ENCODE measurements at regions not wholly inside any gene's neighbourhood (a gene's known extent, or its start where the extent isn't known, plus 50 kb on each side); places are given as distances from the start of the nearest gene placed in this dataset.
"Not testable (repeated sequence)": the region's sequence is repeated elsewhere in the genome, so short reads cannot be mapped to it uniquely, and the experiment has no call there.

GRCh38 chr14:48243900-48244299, 568.5 kb upstream of the MDGA2 start:
- no peak overlapping the region for H3K4me3 ChIP-seq (ENCODE audit: low read depth, low read length)
- no peak for TF ChIP-seq CTCF (IDR thresholded peaks at IDR 0.05; ENCODE audit: insufficient read depth, low read length)
- no peak for DNase-seq (ENCODE audit: low read depth)

GRCh38 chr14:48229091-48229490, 553.7 kb upstream of the MDGA2 start:
- no peak overlapping the region for H3K4me3 ChIP-seq (ENCODE audit: low read depth, low read length)
- no peak for TF ChIP-seq CTCF (IDR thresholded peaks at IDR 0.05; ENCODE audit: insufficient read depth, low read length)
- DNase-seq (ENCODE audit: low read depth): no peak

- TF ChIP-seq CTCF (IDR thresholded peaks at IDR 0.05; ENCODE audit: insufficient read depth, low read length): no peak
- DNase-seq (ENCODE audit: low read depth): no peak
- H3K4me3 ChIP-seq (ENCODE audit: low read depth, low read length): no peak overlapping the region
Measured at GRCh38 chr14:48193893-48194292, 518.5 kb upstream of the MDGA2 start.

GRCh38 chr14:48149624-48150023, 474.2 kb upstream of the MDGA2 start:
- not testable (repeated sequence) for DNase-seq (ENCODE audit: low read depth); H3K4me3 ChIP-seq (ENCODE audit: low read depth, low read length)

- no peak for DNase-seq (ENCODE audit: low read depth)
- no peak overlapping the region for H3K4me3 ChIP-seq (ENCODE audit: low read depth, low read length)
- TF ChIP-seq CTCF (IDR thresholded peaks at IDR 0.05; ENCODE audit: insufficient read depth, low read length): no peak
Measured at GRCh38 chr14:48140804-48141203, 465.4 kb upstream of the MDGA2 start.

GRCh38 chr14:48129472-48129871, 454.1 kb upstream of the MDGA2 start:
- TF ChIP-seq CTCF (IDR thresholded peaks at IDR 0.05; ENCODE audit: insufficient read depth, low read length): no peak
- H3K4me3 ChIP-seq (ENCODE audit: low read depth, low read length): no peak overlapping the region
- DNase-seq (ENCODE audit: low read depth): no peak

GRCh38 chr14:48127674-48128073, 452.3 kb upstream of the MDGA2 start:
- DNase-seq (ENCODE audit: low read depth): no peak
- no peak overlapping the region for H3K4me3 ChIP-seq (ENCODE audit: low read depth, low read length)
- no peak for TF ChIP-seq CTCF (IDR thresholded peaks at IDR 0.05; ENCODE audit: insufficient read depth, low read length)

Data from fibroblast of the aortic adventitia (primary cell).